G401 (cell line): ENCODE measurements at regions not wholly inside any gene's neighbourhood (a gene's known extent, or its start where the extent isn't known, plus 50 kb on each side); places are given as distances from the start of the nearest gene placed in this dataset.

Experiments used
- DNase-seq: peaks from one replicate; pipeline ENCODE4 v3.0.0-alpha.2; 2015; ENCODE audit warnings: low spot score
- in situ Hi-C: cut with HindIII; loops from 2 replicates; pipeline ENCODE4 v1.10.0; 2016; ENCODE audit warnings: low sequenced_read_pairs, mixed read lengths

GRCh38 chr6:168884646-168885086 lies 369.0 kb downstream of the THBS2 start:
- DNase-seq = peak; percentile 3
- in situ Hi-C loops = no loop called here

DNA sequence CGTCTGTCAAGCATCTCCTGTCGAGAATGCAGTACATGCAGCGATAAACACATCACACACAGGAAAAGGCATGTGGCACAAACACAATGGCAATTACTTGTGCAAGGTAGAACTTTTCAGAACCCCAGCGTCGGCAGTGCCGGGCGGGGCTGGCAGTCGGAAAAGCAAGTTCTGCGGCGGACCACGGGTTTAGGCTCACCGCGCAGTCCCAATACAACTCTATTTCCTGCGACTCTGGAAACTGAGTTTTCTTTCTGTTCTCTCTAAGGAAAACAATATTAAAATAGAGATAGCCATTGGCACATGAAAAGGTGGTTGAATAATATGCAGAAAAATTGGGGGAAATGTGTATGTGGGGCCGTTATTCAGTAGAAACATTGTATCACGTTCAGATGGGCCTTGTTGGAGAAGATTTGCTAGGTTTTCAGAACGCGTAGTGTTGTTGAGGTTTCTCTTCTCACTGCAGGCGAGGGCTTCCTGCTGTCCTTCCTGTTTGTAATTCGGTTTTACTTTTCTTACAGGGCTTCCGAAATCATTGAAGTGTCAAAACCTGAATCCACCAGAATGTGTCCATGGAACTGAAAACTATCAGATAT lies 369.5 kb downstream of the THBS2 start:
- in situ Hi-C loops = no loop called here
- DNase-seq = no peak

DNA sequence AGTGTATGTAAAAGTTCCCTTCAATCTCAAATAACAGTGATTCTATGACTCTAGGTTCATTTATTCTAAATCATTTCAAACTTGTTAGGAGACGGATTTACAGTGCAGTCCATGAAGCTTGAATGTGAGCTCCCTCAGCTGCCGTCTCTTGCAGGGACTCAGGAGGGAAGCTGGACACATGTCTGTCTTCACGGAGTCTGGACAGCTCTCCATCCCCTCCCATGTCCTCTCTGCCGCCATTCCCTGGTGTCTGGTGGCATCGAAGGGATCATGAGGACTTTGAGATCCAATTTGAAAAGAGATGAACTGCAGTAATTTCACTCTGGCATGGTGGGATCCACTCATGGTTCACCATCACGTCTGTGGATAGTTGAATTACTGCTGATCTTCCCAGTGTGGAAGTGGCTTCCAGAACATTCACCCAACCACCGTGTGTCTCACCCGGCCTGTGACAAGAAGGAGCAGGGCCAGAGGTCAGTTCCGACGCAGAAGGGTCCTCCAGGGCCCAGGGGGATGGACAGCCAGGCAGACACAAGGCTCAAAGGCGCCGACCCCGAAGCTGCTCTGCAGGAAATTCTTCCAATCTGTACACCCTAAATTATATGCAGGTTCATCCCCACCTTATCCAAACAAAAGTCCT lies 370.1 kb downstream of the THBS2 start:
- in situ Hi-C loops = no loop called here
- DNase-seq = no peak

GRCh38 chr6:168880271-168880670 lies 373.4 kb downstream of the THBS2 start:
- in situ Hi-C loops = no loop called here
- DNase-seq = no peak

- peak; percentile 13 for DNase-seq
- in situ Hi-C loops = no loop called here
Observed at GRCh38 chr6:168877821-168878282, 375.8 kb downstream of the THBS2 start.

DNA sequence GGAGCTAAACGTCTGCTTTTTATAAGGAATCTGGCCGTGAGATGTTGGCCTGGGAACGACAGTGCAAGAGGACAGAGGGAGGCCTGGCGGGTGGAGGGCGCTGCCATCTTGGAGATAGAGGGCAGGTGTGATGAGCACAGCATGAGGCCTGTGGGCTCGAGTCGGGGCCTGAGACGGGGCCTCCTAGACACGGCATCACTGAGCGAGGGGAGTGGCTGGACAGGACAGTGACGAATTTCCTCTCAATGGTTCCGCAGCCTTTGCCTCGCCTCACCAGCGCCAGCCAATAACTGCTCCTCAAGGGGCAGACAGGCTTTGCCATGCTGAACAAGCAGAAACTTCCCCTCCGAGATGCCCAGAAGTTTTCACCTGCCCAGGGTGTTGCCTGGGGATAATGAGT lies 376.7 kb downstream of the THBS2 start:
- in situ Hi-C loops = no loop called here
- DNase-seq = no peak

GRCh38 chr6:168875811-168876576 lies 377.7 kb downstream of the THBS2 start:
- DNase-seq = no peak
- in situ Hi-C loops = no loop called here

DNA sequence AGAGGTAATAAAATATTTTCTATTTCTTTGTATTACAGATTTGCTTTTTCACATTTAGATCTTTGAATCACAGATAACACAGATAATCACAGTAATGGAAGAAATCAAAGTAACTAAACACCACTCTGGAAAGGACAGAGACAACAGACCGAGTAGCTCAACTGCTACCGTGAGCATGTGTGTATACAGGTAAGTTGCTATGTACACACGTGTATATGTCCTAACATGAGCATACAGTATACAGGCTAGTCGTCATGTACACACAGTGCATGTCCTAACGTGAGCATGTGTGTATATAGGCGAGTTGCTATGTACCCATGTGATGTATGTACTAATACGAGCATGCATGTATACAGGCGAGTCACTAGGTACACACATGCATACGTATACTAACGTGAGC lies 379.0 kb downstream of the THBS2 start:
- in situ Hi-C loops = no loop called here
- DNase-seq = no peak

DNA sequence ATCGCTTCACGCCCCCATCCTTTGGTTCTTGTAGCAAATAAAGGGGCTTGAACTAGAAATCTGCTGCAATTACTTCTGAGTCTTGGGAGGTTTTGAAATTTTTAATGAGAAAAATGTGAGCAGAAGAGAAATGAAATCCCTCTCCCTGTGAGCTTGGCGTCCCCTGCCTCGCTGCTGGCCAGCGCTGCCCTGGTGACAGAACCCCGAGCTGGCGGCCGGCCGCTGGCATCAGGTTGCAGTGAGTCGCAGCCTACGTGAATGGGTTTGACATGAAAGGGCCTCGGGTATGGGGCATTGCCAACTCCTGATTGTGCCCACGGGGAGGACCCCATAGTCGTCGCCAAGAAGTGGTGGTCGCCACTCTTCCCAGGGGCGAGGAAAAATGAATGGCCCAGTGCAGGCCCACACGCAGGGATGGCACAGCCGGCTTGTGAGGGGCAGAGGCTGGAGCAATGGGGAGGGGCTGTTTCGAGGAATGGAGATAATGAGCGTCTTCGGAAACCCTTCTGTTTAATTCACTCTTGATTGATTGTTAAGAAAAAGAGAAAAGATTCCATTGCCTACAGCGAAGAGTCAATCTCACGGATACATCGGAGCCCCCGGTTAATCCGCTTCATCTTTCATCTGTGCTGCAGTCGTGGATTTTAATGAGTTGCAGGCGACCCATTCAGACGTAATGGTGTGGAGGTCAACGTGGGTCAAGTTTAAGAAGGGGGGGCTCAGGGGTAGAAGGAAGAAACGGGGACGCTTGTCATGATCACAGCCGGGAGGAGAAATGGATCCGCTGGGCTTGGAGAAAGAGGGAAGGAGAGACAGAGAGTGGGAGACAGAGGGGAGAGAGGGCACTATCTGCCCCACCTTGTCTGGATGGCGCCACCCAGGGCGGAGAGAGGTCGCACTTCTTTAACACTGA lies 380.1 kb downstream of the THBS2 start:
- no peak for DNase-seq
- in situ Hi-C loops = no loop called here

GRCh38 chr6:168871642-168872315 lies 381.9 kb downstream of the THBS2 start:
- no peak for DNase-seq
- in situ Hi-C loops = no loop called here

DNA sequence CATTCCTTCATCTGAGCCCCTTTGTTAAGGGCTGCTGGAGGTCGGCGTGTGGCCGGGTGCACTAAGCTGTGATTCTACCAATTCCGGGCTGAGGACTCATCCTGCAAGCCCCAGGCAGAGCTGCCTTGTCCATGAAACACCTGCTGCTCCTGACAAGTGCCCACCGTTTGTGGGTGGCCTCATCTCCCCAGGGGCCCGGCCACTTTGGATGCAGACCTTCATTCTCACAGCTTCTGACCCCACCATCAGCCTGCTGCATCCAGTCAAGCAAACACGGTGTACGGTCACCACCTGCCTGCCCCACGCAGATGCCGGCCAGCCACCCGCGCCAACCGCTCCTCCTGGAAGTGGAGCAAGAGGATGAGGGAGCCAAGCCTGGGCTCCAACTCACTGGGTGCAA lies 382.7 kb downstream of the THBS2 start:
- in situ Hi-C loops = no loop called here
- DNase-seq = no peak

DNA sequence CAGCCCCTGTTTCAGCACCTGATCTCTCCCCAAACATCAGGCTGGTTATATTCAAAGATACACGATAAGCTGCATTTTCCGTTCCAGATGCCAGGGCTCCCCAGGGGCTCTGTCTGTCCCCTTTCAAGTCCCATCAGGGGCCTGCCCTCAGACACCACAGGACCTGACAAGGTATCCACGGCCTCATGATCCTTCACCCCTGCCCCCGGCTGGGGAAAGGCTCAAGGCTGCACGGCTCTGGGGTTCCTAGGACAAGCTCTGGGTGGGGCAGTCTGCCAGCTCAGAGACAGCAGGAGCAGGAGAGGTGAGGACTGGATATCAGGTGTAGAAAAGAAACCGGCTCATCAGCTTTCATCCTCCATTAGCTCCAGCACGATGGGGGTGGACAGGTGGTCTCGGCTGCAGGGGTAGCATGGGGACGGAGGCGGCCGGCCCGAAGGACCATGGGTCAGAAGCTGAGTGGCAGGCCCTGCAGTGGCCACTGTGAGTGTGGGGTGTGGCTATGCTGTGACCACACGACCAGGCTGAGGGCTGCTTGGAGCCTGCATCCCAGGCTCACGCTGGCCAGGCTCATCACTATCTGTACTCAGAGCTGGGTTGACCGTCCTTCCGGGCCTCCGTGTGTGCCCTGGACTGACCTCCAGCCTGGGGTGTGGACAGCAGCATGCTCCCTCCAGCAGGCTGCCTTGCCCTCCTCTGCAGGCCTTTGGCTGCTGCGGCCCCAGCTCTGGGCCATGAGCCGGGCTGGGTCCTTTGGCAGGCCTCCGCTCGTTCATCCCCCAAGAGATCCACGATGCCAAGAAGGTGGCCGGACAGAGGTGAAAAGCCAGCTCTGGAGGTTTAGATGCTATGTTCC lies 386.2 kb downstream of the THBS2 start:
- no peak for DNase-seq
- in situ Hi-C loops = no loop called here

- in situ Hi-C loops = no loop called here
- no peak for DNase-seq
Observed at GRCh38 chr6:168866534-168866933, 387.1 kb downstream of the THBS2 start.

GRCh38 chr6:168865522-168865921 lies 388.1 kb downstream of the THBS2 start:
- no peak for DNase-seq
- in situ Hi-C loops = no loop called here

DNA sequence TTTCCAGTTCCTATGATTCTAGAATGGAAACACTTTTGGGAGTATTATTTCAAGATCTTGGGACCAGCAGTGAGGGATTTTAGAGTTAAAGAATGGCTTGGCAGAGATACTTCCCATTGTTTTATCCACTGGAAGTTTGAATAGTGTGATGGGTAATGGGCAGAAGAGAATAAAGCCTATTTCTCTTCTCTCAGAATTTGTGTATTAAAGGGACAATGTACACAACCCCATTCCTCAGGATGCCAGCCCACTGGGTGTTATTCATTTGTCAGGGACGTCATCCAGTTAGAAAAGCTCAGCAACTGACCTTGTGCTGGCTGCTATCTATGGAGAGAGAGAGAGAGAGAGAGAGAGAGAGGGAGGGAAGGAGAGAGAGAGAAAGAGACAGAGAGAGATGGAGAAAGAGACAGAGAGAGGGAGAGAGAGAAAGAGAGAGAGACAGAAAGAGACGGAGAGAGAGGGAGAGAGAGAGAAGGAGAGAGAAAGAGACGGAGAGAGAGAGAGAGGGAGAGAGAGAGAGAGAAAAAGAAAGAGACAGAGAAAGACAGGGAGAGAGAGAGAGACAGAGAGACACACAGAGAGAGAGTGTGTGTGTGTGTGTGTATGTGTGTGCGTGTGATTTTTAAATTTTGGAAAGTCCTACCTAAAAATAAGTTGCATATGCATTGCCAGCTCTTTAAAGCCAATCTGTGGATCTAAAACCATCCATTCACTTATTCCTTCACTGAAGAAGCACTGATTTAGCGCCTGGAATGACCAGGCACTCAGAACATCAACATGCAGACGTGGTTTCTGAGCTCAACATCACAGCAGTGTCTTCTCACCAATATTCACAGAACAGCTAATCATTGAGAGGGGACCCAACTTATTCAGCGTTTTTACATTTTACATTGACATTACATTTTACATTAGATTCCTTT lies 388.8 kb downstream of the THBS2 start:
- no peak for DNase-seq
- in situ Hi-C loops = no loop called here

DNA sequence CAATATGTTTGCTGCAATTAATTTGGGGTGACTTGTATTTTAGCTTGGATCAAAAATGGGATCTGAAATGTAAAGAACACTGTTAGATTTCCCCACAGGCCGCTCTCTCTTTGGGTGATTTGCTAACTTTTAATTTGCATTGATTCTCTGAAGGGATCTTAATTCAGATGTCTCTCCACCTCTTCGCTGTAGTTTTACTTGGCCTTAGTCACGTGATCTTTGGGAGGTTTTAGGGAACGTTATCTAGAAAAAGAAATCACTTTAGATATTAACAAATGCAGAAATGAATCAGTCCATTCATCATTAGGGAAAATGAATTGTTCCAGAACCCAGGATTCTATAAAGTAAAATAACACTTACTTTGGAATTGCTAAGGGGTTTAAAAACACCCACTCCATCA lies 390.2 kb downstream of the THBS2 start:
- no peak for DNase-seq
- in situ Hi-C loops = no loop called here

DNA sequence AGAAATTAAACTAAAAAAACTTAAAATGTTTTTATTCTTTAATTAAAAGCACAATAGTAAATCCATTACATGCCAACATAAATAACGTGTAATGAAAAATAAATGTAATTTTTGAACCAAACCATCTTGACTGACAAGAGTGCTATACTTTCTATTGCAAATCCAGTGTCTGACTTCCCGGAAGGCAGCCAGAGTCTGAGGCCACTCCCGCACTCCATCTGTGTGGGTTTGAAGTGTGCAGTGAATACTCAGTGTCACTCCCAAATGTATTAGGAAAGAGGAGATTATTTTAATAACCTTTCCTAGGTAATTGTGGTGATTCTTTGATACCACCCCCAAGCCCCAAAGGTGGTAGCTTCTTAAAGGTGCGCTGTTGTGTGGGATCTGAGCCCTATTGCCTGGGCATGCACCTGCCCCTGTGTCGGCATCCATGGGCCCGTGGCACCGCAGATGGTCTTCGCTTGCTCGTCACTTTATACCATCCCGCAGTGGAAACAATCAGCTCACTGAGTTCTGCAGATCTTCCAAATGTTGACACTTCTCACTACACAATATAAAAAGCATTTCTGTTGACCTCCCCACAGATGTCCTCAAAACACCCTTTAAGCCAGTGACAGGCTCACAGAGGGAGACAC lies 391.2 kb downstream of the THBS2 start:
- in situ Hi-C loops = no loop called here
- DNase-seq = no peak
